GM18505 (cell line): ENCODE measurements at regions not wholly inside any gene's neighbourhood (a gene's known extent, or its start where the extent isn't known, plus 50 kb on each side); places are given as distances from the start of the nearest gene placed in this dataset.
A peak's percentile ranks its signal among the peaks of the same experiment; 100 is the strongest.

ENCODE experiments used
- ATAC-seq: cut with Tn5 transposase; IDR thresholded peaks from one replicate; pipeline ENCODE4 v1.9.1; 2021; ENCODE audit not compliant: unreplicated experiment
- POLR2A ChIP-seq: IDR thresholded peaks from 4 replicates; pipeline ENCODE4 v1.6.1; 2011; ENCODE audit warnings: borderline replicate concordance; ENCODE audit not compliant: insufficient read depth, insufficient read length; ENCODE audit errors: extremely low read depth

DNA sequence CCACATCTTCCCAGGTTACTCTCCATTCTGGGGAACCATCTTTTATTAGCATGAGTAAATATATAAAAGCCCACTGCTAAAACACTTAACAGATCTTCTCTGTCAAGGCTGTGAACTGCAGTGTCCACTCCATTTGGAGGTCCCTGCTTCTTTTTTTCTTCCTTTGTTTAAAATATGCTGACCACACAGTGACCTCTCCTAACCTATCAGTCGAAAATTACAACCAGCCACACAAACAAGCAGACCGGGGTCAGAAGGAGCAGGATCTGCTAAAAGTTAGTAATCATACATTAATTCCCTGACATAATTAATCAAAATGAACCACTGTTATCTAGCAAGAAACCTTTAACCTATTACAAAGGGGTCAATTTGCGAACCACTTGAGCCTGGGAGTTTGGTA is 427.9 kb upstream of the NR2F2 start:
- no peak for ATAC-seq
- no peak for TF ChIP-seq POLR2A

DNA sequence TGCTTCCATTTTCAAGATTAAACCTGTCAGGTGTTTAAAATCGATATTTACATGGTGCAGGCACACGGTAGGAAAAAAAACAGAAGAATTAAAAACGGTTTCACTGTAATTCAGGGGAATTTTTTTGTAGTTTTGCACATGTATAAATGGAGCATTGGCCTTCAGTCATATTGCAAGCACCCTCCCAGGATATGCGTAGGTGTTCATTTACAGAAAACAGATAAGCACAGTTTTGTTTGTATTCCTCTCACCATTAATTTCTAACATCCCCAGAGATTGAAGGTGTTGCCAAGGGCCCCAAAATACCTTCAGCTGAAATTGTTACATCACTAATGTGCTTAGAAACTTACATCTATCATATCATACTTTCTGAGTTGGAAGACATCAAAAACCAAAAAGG is 427.1 kb upstream of the NR2F2 start:
- ATAC-seq, result no peak
- no peak for TF ChIP-seq POLR2A

DNA sequence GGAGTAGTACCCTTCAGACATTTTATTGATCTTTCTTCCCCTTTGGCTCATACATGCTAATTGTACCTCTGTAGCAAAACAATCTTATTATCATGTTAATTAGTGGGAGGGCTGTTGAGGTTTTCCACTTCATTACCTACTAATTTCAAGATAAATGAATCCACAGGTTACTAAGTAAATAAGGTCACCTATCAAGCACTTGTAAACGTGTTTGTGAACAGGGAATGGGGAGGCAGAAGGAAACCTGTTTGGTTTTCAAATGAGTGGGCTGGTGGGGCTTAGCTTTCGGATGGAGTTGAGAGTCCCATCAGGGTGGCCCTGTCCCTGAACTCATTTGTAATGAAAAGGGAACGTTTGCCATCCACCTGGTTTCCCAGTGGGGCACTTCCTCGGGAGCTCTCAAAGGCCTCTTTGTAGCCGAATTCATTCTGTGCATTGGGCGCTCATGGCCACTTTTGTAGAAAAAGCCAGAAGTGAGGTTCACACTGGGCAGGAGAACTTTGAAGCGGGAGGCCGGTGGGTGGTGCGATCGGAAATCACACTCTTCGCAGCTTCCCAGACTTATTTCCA is 419.8 kb upstream of the NR2F2 start:
- ATAC-seq, result no peak
- TF ChIP-seq POLR2A, result no peak

DNA sequence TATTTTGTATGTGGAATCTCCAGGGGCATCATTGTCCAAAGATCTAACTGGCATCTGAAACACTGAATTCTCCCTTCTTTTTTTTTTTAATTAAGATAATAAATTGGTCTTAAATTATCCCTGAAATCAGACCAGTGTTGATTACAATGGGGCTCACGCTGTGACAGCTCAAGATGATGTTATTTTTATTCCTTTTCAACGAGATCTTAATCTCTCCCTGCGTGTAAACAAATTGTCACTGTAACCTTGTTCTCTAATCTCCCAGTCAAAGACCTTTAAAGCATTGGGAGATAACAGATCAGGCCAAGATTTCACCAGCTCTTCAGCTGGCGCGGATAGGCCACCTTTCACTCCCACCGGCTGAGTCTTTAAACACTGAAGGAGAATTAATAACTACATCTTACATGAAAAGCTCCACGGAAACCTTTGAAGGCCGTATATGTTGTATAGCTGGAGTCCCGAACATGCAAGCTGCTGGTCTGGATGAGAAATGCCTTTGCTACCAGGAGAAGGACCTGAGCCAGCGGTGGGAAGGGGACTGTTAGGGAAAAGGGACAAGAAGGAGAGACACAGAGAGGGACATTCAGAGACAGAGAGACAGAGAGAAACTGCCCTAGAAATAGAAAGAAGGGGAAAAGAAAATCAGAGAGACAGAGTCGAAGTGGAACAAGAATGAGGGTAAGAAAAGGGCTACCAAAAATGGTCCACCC is 418.8 kb upstream of the NR2F2 start:
- TF ChIP-seq POLR2A, result no peak
- ATAC-seq, result no peak

DNA sequence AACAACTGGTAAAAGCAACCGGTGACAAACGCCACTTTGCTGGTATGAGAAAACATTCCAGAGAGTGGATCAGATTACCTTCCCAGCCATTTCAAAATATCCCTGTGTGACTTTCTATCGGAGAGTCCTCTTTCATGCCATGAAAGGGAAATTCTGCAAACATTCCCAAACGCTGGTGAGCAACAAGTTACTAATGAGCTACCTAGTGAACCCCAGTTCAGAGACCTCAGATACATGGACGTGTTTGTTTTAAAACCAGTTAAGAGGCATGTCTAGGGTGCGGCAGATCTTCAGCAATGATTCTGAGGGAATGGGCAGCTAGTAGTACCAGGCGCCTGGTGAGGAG is 418.2 kb upstream of the NR2F2 start:
- no peak for TF ChIP-seq POLR2A
- no peak for ATAC-seq

DNA sequence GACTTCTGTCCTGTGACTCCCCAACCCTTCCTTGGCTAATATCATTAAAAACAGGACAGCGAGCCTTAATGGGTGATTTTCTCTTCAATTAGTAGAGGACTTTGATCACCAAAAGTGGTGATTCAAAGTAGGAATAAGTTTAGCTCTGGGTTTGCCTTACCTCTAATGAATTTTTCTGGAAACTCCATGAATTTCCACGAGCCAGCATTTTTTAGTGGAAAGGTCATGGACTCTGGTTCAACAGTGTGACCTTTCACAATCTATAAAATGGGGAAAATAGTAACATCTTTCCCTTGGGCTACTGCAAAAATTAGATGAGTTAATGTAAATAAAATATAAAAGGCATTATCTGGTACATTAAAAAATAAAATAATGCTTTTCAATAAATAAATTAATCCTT is 417.8 kb upstream of the NR2F2 start:
- ATAC-seq, result no peak
- no peak for TF ChIP-seq POLR2A

DNA sequence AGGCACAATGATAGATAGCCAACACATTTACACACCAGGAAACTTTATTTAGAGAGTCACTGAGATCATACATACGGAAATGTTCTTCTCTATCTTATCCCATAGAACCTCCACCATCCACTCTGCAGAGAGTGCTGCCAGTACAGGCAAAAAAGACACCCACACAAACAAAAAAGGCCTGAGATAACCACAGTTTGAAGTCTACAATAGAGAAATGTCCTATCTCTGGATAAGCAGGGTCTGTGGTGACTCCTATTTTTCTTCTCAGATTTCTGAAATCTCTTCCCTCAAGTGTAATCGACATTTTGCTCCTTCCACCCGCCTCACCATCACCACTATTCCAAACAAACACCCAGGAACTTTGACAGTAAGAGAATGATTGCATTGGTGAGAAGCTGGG is 413.9 kb upstream of the NR2F2 start:
- no peak for ATAC-seq
- no peak for TF ChIP-seq POLR2A

DNA sequence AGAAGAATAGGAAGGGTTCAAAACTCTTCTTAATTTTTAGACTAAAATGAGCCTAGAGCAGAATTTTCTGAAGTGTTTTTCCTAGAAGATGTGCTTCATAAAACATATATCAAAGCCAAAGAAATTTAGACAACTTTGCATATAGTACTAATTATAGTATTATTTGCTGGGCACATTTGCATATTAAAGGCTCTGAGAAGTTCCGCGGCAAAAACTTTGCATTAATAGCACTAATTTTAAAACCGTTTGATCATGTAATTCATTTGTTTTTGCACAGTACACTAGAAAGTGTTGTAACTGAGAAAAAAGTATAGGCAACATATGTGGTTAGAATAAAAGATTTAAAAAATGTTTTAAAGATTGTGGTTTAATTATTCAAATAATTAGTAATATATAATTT is 412.0 kb upstream of the NR2F2 start:
- no peak for ATAC-seq
- no peak for TF ChIP-seq POLR2A

DNA sequence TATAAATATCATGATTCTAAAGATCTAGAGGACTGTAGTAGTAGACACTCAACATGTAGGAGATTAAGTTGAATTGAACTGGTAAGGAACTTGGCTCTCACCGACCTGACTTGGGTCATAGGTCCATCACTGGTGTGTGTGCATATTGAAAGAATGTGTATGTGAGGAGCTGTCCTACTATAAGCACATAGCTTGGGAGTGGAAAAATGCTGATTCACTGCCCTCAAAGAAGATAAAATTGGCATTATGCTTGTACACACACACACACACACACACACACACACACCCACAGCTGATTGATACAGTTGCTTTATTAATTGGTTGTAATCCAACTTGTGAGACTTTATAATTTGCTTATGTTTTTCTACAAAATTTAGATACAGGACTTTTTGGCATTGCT is 411.0 kb upstream of the NR2F2 start:
- ATAC-seq, result no peak
- TF ChIP-seq POLR2A, result no peak

DNA sequence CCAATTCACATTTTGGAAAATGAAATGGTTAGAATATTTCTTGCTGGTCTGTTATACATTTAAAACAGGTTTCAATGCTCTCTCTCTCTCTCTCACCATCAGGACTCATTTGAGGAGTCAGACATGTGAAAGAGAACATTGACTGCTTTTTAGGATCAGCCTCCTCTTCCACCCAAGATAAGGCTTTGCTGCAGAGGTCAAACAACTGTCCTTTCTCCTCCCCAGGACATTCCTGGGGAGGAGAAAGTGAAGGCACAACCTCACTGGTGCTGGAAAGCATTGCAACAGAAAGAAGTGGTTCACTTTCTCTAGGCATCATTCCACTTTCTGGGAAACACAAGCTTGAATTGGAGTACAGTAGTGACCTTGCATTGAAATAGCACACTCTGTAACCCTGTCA is 409.1 kb upstream of the NR2F2 start:
- no peak for TF ChIP-seq POLR2A
- ATAC-seq, result no peak

DNA sequence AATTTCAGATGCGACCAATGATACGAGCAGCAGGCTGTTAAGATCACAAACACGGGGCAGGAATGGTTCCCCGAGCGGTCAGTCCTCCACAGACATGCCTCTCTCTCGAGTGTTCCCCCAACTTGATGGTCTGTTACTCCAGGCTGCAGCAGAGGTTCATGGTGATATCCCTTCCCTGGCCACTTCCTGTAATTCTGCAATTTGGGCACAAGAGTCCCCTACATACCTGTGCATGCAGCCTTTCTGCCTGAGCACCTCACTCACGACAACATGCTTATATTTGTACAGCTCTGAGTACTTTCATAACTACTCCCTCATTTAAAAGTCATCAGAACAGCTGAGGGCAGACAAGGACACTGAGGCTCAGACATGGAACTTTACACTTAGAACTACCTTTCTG is 408.1 kb upstream of the NR2F2 start:
- peak; percentile 62 for ATAC-seq
- no peak for TF ChIP-seq POLR2A

DNA sequence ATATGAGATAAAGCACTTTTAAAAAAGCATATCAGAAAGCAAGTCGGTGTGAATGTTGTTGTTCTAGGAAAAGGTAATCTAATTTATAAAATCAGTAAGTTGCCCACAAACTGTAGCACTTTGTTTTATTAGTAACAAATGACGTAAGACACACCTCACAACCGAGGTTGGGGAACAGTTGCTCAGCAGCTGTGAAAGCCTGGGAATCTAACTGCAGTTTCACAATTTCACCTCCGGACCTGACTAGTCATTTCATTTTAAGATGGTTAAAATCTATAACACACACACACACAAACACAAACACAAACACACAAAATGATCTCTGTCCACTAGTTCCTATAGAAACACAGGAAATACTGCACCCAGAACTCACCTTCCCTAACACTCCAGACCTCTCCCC is 406.7 kb upstream of the NR2F2 start:
- no peak for ATAC-seq
- TF ChIP-seq POLR2A, result no peak

DNA sequence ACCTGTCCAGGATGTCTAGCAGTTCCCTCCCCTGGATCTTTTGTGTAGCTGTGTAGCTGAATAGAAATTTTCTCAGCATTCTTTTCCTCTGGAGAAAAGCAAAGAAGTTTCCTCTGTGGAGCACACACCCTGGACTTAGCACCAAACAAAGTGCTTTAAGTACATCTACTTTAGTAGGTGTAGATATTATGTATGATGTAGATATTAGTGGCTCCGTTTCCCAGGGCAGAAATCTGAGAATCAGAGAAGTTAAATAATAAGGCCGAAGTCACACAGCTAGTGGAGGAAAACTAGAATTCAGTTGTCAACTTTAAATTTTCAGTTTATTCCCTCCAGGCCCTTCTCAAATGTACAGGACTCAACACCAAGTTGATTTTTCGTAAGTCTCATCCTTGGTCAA is 401.7 kb upstream of the NR2F2 start:
- no peak for ATAC-seq
- no peak for TF ChIP-seq POLR2A

DNA sequence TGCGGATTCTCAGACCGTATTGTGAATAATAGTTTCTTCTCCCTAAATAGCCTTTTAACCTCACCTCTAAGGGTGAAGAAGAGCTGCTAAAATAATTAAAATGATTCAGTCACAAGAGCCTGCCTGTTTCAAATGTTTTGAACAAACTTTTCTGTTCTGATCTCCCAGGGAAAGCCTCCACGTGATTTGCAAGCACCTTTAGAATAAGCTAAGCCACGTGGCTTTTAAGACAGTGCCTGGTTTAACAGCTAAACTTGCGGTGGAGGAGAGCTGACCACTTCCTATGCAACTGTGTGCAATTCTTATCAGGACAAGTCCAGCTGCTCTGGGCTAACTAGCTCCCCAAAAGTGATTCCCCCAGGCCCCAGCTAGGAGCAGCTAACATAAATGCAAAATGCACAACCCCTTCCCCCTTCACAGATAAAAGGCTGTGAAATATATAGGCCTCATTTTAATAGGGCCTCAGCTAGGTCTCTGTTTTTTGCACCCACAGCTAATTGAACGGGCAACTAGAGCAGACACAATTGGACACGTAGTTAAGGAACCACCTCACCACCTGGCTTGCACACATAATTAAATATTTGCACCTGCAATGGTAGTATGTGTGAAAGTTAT is 401.2 kb upstream of the NR2F2 start:
- peak; percentile 94 for ATAC-seq
- TF ChIP-seq POLR2A, result no peak
